LNCaP clone FGC (cell line): ENCODE measurements at regions not wholly inside any gene's neighbourhood (a gene's known extent, or its start where the extent isn't known, plus 50 kb on each side); places are given as distances from the start of the nearest gene placed in this dataset.

Experiments used
- DNase-seq: peaks from one replicate; pipeline ENCODE4 v3.0.0-alpha.2; 2011; ENCODE audit warnings: low read depth
- H3K4me3 ChIP-seq: 2 replicates; pipeline ENCODE4 v1.5.1; 2011; ENCODE audit warnings: mild to moderate bottlenecking, low read depth, low read length, control low read depth
- TF ChIP-seq, protein P1 (sequence below): IDR thresholded peaks from 2 replicates; pipeline ENCODE4 v1.5.1; 2012; ENCODE audit warnings: mild to moderate bottlenecking; ENCODE audit not compliant: control insufficient read depth, insufficient read depth; ENCODE audit errors: extremely low read depth

DNA sequence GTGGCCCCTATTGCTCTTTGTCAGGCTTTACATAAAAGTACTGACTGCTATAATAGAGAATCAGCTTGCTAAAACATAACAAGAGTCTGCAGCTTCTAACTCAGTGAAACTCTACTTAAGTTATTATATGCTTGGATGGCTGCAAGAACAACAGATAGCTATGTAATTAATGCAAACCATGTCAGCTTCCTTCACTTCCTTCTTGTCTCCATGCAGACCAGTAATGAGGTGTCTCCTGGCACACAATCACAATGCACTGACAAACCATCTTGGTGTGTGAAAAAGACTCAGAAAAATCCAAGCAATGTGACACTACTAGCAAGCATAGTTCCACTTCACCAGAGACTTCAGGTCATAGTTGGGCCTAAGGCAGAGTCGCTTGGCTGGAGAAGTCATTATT, 2068.9 kb upstream of the PIK3C3 start:
- H3K4me3 ChIP-seq, result no peak overlapping the region
- TF ChIP-seq, protein P1, sequence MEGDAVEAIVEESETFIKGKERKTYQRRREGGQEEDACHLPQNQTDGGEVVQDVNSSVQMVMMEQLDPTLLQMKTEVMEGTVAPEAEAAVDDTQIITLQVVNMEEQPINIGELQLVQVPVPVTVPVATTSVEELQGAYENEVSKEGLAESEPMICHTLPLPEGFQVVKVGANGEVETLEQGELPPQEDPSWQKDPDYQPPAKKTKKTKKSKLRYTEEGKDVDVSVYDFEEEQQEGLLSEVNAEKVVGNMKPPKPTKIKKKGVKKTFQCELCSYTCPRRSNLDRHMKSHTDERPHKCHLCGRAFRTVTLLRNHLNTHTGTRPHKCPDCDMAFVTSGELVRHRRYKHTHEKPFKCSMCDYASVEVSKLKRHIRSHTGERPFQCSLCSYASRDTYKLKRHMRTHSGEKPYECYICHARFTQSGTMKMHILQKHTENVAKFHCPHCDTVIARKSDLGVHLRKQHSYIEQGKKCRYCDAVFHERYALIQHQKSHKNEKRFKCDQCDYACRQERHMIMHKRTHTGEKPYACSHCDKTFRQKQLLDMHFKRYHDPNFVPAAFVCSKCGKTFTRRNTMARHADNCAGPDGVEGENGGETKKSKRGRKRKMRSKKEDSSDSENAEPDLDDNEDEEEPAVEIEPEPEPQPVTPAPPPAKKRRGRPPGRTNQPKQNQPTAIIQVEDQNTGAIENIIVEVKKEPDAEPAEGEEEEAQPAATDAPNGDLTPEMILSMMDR, result no peak
- no peak for DNase-seq

DNA sequence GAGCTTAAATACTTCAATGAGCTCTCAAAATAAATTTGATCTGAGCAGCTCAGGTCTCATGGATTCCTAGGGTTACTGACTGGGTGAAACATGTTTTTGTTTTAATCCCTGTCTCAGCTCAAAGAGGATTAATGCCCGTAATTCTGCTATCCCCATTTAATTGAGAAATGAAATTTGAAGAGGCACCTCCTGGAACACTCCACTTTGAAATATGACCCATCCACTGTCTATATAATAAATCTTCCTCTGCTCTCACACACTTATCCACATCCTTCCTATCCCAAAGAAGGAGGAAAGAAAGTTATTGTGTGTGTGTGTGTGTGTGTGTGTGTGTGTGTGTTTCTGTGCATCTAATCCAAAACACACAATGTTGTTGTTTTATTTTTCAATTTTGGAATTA, 2082.4 kb upstream of the PIK3C3 start:
- TF ChIP-seq, protein P1, result no peak
- no peak for DNase-seq
- H3K4me3 ChIP-seq, result no peak overlapping the region

GRCh38 chr18:39871961-39872360, 2083.1 kb upstream of the PIK3C3 start:
- DNase-seq, result no peak
- no peak overlapping the region for H3K4me3 ChIP-seq
- TF ChIP-seq, protein P1, result no peak

DNA sequence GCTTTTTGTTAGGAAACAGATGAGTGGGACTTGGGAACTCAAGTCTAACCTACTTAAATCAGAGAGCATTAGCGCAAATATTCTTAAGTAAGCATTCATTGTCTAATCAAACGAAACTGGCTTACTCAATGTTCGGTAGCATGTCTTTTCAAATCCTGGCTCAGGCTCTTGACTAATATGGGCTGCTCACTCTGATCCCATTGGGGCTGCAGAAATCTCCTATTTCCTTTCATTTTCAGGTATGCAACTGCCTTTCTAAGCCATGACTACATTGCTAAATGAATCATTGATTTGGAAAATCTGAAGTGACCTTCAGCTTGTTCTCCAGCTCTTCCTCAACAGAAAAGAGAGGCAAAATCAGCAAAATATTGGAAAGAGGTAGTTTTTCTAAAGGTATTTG, 2084.4 kb upstream of the PIK3C3 start:
- H3K4me3 ChIP-seq, result no peak overlapping the region
- TF ChIP-seq, protein P1, result no peak
- no peak for DNase-seq

DNA sequence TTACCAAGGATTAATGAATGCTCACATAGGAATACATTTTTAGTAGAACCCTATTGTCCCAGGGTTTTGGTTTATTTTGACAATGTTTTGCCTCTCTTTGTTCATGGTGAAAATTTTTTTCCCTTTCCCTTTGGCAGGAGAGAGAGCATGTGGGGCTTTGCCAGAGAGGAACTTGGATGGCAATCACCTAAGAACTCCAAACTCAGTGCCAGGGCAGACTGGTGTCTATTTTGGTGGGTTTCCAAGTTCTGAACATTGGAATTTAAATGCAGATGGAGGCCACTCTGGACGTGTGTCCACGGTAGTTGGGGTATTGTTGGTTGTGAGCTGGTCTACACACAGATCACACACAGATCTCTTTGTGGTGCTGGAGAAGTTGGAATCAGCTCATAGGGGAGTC, 2091.1 kb upstream of the PIK3C3 start:
- TF ChIP-seq, protein P1, result no peak
- no peak overlapping the region for H3K4me3 ChIP-seq
- DNase-seq, result peak; percentile 56

DNA sequence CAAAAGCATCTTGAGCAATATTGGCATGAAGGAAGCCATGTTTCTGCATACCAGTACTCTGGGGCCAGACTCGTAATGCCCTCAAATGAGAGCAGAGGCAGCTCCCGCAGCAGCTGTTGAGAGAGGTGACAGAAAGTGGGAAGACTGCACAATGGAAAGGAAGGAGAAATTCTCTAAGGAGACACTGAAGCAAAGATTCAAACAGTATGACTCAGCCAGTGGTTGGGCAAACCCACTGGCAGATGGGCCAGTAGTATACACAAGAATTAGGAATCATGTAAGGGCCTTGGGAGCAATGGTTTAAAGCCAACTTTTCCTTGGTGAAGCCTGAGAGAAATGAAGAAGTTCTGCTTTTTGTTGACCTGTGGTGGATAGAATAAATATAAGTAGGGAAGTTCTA, 2092.7 kb upstream of the PIK3C3 start:
- no peak overlapping the region for H3K4me3 ChIP-seq
- TF ChIP-seq, protein P1, result no peak
- no peak for DNase-seq

DNA sequence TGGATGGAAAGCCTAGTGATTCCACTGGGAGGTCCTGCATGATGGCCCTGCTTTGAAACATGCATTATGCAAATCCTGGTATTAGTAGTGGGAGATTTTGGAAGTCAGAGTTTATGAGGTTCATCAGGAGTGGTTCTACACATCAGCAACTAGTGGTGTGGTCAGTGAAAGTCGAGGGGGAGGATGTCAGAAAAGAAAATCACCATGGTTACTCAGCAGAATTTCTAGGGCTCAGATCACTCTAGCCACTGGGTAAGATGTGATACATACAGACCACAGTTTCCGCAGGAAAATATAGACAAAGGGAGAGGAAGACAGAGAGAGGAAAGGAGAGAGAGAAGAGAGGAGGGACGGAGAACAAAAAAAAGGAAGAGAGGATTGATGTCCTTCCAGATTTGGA, 2100.7 kb upstream of the PIK3C3 start:
- no peak overlapping the region for H3K4me3 ChIP-seq
- TF ChIP-seq, protein P1, result no peak
- no peak for DNase-seq
